ENCODE measurements at regions not wholly inside any gene's neighbourhood (a gene's known extent, or its start where the extent isn't known, plus 50 kb on each side); places are given as distances from the start of the nearest gene placed in this dataset.

- Histone ChIP-seq H3K27me3 (no peaks in the 10 kb centered on the region), H3K4me1 (no peaks in the 10 kb centered on the region), H3K9me3 (peaks cover 0 to 4% (median 0%) of the 10 kb centered on the region in 12 donors), H3K4me3 (no peak overlapping the region), H3K27ac (no peak overlapping the region), H3K36me3 (no peaks in the 10 kb centered on the region)
- ATAC-seq (no peak), DNase-seq (no peak)
- intact Hi-C loops (cut with DNase I), result no loop called here
- WGBS, 4 donors, result 82 to 86% (median 86%) methylated on average over 10 of the region's 10 CpGs
- no peak for TF ChIP-seq POLR2A (IDR thresholded peaks at IDR 0.05)
- TF ChIP-seq, protein P1, sequence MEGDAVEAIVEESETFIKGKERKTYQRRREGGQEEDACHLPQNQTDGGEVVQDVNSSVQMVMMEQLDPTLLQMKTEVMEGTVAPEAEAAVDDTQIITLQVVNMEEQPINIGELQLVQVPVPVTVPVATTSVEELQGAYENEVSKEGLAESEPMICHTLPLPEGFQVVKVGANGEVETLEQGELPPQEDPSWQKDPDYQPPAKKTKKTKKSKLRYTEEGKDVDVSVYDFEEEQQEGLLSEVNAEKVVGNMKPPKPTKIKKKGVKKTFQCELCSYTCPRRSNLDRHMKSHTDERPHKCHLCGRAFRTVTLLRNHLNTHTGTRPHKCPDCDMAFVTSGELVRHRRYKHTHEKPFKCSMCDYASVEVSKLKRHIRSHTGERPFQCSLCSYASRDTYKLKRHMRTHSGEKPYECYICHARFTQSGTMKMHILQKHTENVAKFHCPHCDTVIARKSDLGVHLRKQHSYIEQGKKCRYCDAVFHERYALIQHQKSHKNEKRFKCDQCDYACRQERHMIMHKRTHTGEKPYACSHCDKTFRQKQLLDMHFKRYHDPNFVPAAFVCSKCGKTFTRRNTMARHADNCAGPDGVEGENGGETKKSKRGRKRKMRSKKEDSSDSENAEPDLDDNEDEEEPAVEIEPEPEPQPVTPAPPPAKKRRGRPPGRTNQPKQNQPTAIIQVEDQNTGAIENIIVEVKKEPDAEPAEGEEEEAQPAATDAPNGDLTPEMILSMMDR (IDR thresholded peaks at IDR 0.05), result no peak
Measured at GRCh38 chr14:42535397-42535796, 928.7 kb downstream of the LRFN5 start.

DNA sequence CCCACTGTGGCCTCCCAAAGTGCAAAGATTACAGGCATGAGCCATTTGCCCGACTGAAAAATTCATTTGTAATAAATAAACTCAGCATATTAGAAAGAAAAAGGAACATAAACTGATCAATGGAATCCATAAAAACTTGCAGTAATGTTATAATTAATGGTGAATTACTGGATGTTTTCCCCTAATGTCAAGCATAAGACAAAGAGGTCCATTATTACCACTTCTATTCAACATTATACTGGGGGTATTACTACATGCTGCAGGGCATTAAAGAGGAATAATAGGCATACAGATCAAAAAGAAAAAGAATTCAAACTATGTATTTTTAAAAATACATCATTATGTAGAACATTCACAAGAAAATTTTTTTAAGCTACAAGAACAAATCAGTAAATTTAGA lies 926.8 kb downstream of the LRFN5 start:
- no peak for ATAC-seq
- TF ChIP-seq POLR2A (IDR thresholded peaks at IDR 0.05), result no peak
- TF ChIP-seq, protein P1 (IDR thresholded peaks at IDR 0.05), result no peak
- no peaks in the 10 kb centered on the region for H3K27me3 ChIP-seq
- H3K4me3 ChIP-seq, result no peak overlapping the region
- H3K36me3 ChIP-seq, result no peaks in the 10 kb centered on the region
- DNase-seq, result no peak
- 77 to 86% (median 82%) methylated on average over 1 of the region's 1 CpG for WGBS, 4 donors
- no peak overlapping the region for H3K27ac ChIP-seq
- H3K4me1 ChIP-seq, result no peaks in the 10 kb centered on the region
- intact Hi-C loops (cut with DNase I), result no loop called here
- peaks cover 0 to 4% (median 0%) of the 10 kb centered on the region in 12 donors for H3K9me3 ChIP-seq

DNA sequence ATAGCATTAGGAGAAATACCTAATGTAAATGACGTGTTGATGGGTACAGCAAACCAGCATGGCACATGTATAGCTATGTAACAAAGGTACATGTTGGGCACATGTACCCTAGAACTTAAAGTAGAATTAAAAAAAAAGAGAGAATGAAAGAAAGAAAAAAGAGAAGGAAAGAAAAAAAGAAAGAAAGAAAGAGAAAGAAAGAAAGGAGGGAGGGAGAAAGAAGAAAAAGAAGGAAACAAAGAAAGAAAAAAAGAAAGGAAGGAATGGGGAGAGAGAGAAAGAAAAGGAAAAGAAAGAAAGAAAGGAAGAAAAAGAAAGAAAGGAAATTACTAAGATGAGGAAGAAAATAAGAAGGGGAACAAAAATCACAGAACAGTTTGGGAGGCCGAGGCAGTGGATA lies 925.5 kb downstream of the LRFN5 start:
- 81 to 89% (median 85%) methylated on average over 2 of the region's 2 CpGs for WGBS, 4 donors
- TF ChIP-seq, protein P1 (IDR thresholded peaks at IDR 0.05), result no peak
- no peak for TF ChIP-seq POLR2A (IDR thresholded peaks at IDR 0.05)
- H3K9me3 ChIP-seq, result peaks cover 0 to 4% (median 0%) of the 10 kb centered on the region in 12 donors
- DNase-seq, result no peak
- H3K4me1 ChIP-seq, result no peaks in the 10 kb centered on the region
- H3K27me3 ChIP-seq, result no peaks in the 10 kb centered on the region
- no peak overlapping the region for H3K27ac ChIP-seq
- no peak for ATAC-seq
- H3K36me3 ChIP-seq, result no peaks in the 10 kb centered on the region
- no peak overlapping the region for H3K4me3 ChIP-seq
- intact Hi-C loops (cut with DNase I), result no loop called here

- ATAC-seq, result no peak
- no peak for TF ChIP-seq POLR2A (IDR thresholded peaks at IDR 0.05)
- TF ChIP-seq, protein P1 (IDR thresholded peaks at IDR 0.05), result no peak
- no peak for DNase-seq
- Histone ChIP-seq H3K4me3 (no peak overlapping the region), H3K9me3 (no peaks in the 10 kb centered on the region), H3K36me3 (no peaks in the 10 kb centered on the region), H3K4me1 (no peaks in the 10 kb centered on the region), H3K27me3 (no peaks in the 10 kb centered on the region), H3K27ac (no peak overlapping the region)
- intact Hi-C loops (cut with DNase I), result no loop called here
- 84 to 94% (median 90%) methylated on average over 2 of the region's 2 CpGs for WGBS, 4 donors
Measured at GRCh38 chr14:42527141-42527540, 920.5 kb downstream of the LRFN5 start.
